HL-60 (cell line): ENCODE measurements at regions not wholly inside any gene's neighbourhood (a gene's known extent, or its start where the extent isn't known, plus 50 kb on each side); places are given as distances from the start of the nearest gene placed in this dataset.
"Not testable (repeated sequence)": the region's sequence is repeated elsewhere in the genome, so short reads cannot be mapped to it uniquely, and the experiment has no call there.

Experiments
- DNase-seq, 2 experiments: peaks; one replicate each; pipeline ENCODE4 v3.0.0-alpha.2; 2010 to 2020; ENCODE audit warnings: low read depth in 1 of 2, low spot score in 1 of 2
- H3K27ac ChIP-seq: fragments of 250-450 bp; sonication (Bioruptor Pico); replicated peaks from 2 replicates; pipeline ENCODE4 v1.5.1; 2020; ENCODE audit warnings: mild to moderate bottlenecking, moderate library complexity
- H3K27me3 ChIP-seq: fragments of 250-450 bp; sonication (Bioruptor Pico); 2 replicates; pipeline ENCODE4 v1.5.1; 2021; ENCODE audit warnings: mild to moderate bottlenecking, moderate library complexity; ENCODE audit not compliant: insufficient read depth, poor library complexity, severe bottlenecking
- H3K4me3 ChIP-seq: replicated peaks from 2 replicates; pipeline ENCODE4 v1.5.1; 2011; ENCODE audit warnings: mild to moderate bottlenecking, control low read depth, low read length; ENCODE audit not compliant: insufficient read depth
- CTCF ChIP-seq: IDR thresholded peaks from one replicate; pipeline ENCODE4 v1.5.1; 2011; ENCODE audit warnings: low read length, control low read depth, inconsistent platforms; ENCODE audit not compliant: insufficient read depth
- GABPA ChIP-seq: IDR thresholded peaks from 2 replicates; pipeline ENCODE4 v1.6.1; 2012; ENCODE audit warnings: low read depth
- POLR2AphosphoS5 ChIP-seq: IDR thresholded peaks from 2 replicates; pipeline ENCODE4 v1.6.1; 2012; ENCODE audit warnings: low read depth
- REST ChIP-seq: IDR thresholded peaks from 2 replicates; pipeline ENCODE4 v1.6.1; 2012; ENCODE audit warnings: low read depth; ENCODE audit not compliant: insufficient replicate concordance
- SPI1 ChIP-seq: IDR thresholded peaks from 2 replicates; pipeline ENCODE4 v1.6.1; 2012; ENCODE audit warnings: low read depth, mild to moderate bottlenecking, borderline replicate concordance

GRCh38 chr5:85472749-85473148 lies 1088.1 kb upstream of the EDIL3 start:
- Histone ChIP-seq H3K27me3 (no peaks in the 10 kb centered on the region), H3K4me3 (no peak overlapping the region), H3K27ac (no peak overlapping the region)
- DNase-seq: no peak
- no peak for TF ChIP-seq REST
- no peak for TF ChIP-seq SPI1
- no peak for TF ChIP-seq CTCF
- no peak for TF ChIP-seq GABPA
- TF ChIP-seq POLR2AphosphoS5: no peak

GRCh38 chr5:85475151-85475550 lies 1090.5 kb upstream of the EDIL3 start:
- not testable (repeated sequence) for H3K4me3 ChIP-seq, H3K27ac ChIP-seq, H3K27me3 ChIP-seq, DNase-seq

GRCh38 chr5:85476617-85477016 lies 1091.9 kb upstream of the EDIL3 start:
- Histone ChIP-seq H3K27me3 (no peaks in the 10 kb centered on the region), H3K4me3 (no peak overlapping the region), H3K27ac (no peak overlapping the region)
- no peak for DNase-seq
- TF ChIP-seq CTCF: no peak
- no peak for TF ChIP-seq REST
- TF ChIP-seq POLR2AphosphoS5: no peak
- no peak for TF ChIP-seq SPI1
- no peak for TF ChIP-seq GABPA

GRCh38 chr5:85479849-85480248 lies 1095.2 kb upstream of the EDIL3 start:
- H3K27me3 ChIP-seq: no peaks in the 10 kb centered on the region
- DNase-seq: no peak
- no peak overlapping the region for H3K4me3 ChIP-seq
- H3K27ac ChIP-seq: no peak overlapping the region
- no peak for TF ChIP-seq REST
- TF ChIP-seq POLR2AphosphoS5: no peak
- no peak for TF ChIP-seq GABPA
- no peak for TF ChIP-seq CTCF
- TF ChIP-seq SPI1: no peak
